B cell (primary cell): ENCODE measurements at regions not wholly inside any gene's neighbourhood (a gene's known extent, or its start where the extent isn't known, plus 50 kb on each side); places are given as distances from the start of the nearest gene placed in this dataset.

Experiments used
- ATAC-seq: fragments of 200-7000 bp; cut with Tn5 transposase; one replicate; pipeline ENCODE4 v1.10.0; 2021; ENCODE audit warnings: low read depth, mild to moderate bottlenecking, moderate number of reproducible peaks, moderate library complexity
- CTCF ChIA-PET: fragments of 350-600 bp; sonication (Branson Sonifier 250); formaldehyde crosslinking; loops from one replicate; lab custom pipeline; 2021; ENCODE audit warnings: antibody characterized with exemption, inconsistent platforms; lab: Charles Lee
- POLR2A ChIA-PET: fragments of 350-600 bp; sonication (Branson Sonifier 250); formaldehyde crosslinking; loops from one replicate; lab custom pipeline; 2021; ENCODE audit warnings: antibody characterized with exemption; lab: Charles Lee
- DNase-seq: peaks from one replicate; pipeline ENCODE4 v3.0.0; 2013
- H2AFZ ChIP-seq: 2 replicates; pipeline ENCODE4 v1.6.1; 2012; ENCODE audit warnings: mild to moderate bottlenecking, low read depth, low read length; ENCODE audit not compliant: insufficient read depth, poor library complexity, severe bottlenecking
- H3K27ac ChIP-seq, 2 donors: 1 replicate in 1 of 2; 2 replicates in 1 of 2; pipeline ENCODE4 v1.5.1; 2012 to 2013; ENCODE audit warnings: low read length in 2 of 2, mild to moderate bottlenecking in 2 of 2, moderate library complexity in 1 of 2
- H3K27me3 ChIP-seq, 4 experiments: fragments of 200-600 bp in 1 of 4; sonication (generic) in 1 of 4; replicated peaks in 1 of 4; 1 replicate in 2 of 4; 2 replicates in 2 of 4; pipeline versions ENCODE4 v1.6.1 to v1.7.0; 2013 to 2016; ENCODE audit warnings: low read length in 3 of 4, mild to moderate bottlenecking in 2 of 4, mixed read lengths in 1 of 4, moderate library complexity in 1 of 4; ENCODE audit not compliant: insufficient read depth in 4 of 4, control insufficient read depth in 3 of 4; ENCODE audit errors: control extremely low read depth in 1 of 4
- H3K36me3 ChIP-seq, 2 experiments: replicated peaks in 1 of 2; 1 replicate in 1 of 2; 2 replicates in 1 of 2; pipeline versions ENCODE4 v1.6.1 to v1.7.1; 2013; ENCODE audit warnings: low read length in 1 of 2; ENCODE audit not compliant: insufficient read depth in 2 of 2, control insufficient read depth in 1 of 2; ENCODE audit errors: control extremely low read depth in 1 of 2, extremely low read depth in 1 of 2
- H3K4me1 ChIP-seq, 2 donors: fragments of 200-600 bp in 1 of 2; sonication (generic) in 1 of 2; 1 replicate in 1 of 2; 2 replicates in 1 of 2; pipeline versions ENCODE4 v1.5.1 to v1.6.1; 2013 to 2017; ENCODE audit warnings: low read length in 2 of 2; ENCODE audit not compliant: control insufficient read depth in 2 of 2, insufficient read depth in 2 of 2
- H3K4me2 ChIP-seq: replicated peaks from 2 replicates; pipeline ENCODE3; 2012; ENCODE audit warnings: mild to moderate bottlenecking, low read depth, low read length; ENCODE audit not compliant: poor library complexity, severe bottlenecking
- H3K4me3 ChIP-seq, 5 experiments: fragments of 200-600 bp in 1 of 5; sonication (generic) in 1 of 5; 1 replicate in 3 of 5; 2 replicates in 2 of 5; pipeline versions ENCODE4 v1.5.1 to v1.7.0; 2011 to 2016; ENCODE audit warnings: low read length in 4 of 5, mild to moderate bottlenecking in 4 of 5, low read depth in 2 of 5, control low read depth in 1 of 5, moderate library complexity in 1 of 5; ENCODE audit not compliant: insufficient read depth in 1 of 5; ENCODE audit errors: control extremely low read depth in 1 of 5, extremely low read depth in 1 of 5
- H3K79me2 ChIP-seq: fragments of 200-600 bp; sonication (generic); one replicate; pipeline ENCODE4 v1.6.0; 2016; ENCODE audit warnings: low read length; ENCODE audit not compliant: control insufficient read depth, insufficient read depth
- H3K9ac ChIP-seq: fragments of 200-600 bp; sonication (generic); 2 replicates; pipeline ENCODE4 v1.6.1; 2017; ENCODE audit warnings: mild to moderate bottlenecking, low read length, moderate library complexity
- H3K9me3 ChIP-seq, 3 donors: one replicate each; pipeline versions ENCODE4 v1.6.1 to v1.7.1; 2013; ENCODE audit warnings: low read length in 2 of 3; ENCODE audit not compliant: control insufficient read depth in 2 of 3, insufficient read depth in 1 of 3; ENCODE audit errors: control extremely low read depth in 1 of 3
- H4K20me1 ChIP-seq: 2 replicates; pipeline ENCODE4 v1.6.0; 2012; ENCODE audit warnings: mild to moderate bottlenecking, low read length; ENCODE audit not compliant: insufficient read depth, control insufficient read depth, poor library complexity, severe bottlenecking
- H3K27ac Mint-ChIP-seq: one replicate; pipeline ENCODE4 v1.8.0; 2021; ENCODE audit warnings: mixed read lengths
- H3K27me3 Mint-ChIP-seq: one replicate; pipeline ENCODE4 v1.8.0; 2021; ENCODE audit warnings: mixed read lengths
- H3K4me1 Mint-ChIP-seq: one replicate; pipeline ENCODE4 v1.8.0; 2021; ENCODE audit warnings: mixed read lengths
- H3K4me3 Mint-ChIP-seq: one replicate; pipeline ENCODE4 v1.8.0; 2021; ENCODE audit warnings: mixed read lengths
- H3K9me3 Mint-ChIP-seq: one replicate; pipeline ENCODE4 v1.8.0; 2022; ENCODE audit warnings: mixed read lengths; ENCODE audit not compliant: insufficient read depth
- EZH2 ChIP-seq: IDR thresholded peaks from 2 replicates; pipeline ENCODE4 v1.6.1; 2012; ENCODE audit warnings: borderline replicate concordance, low read depth, mild to moderate bottlenecking, moderate library complexity, low read length; ENCODE audit not compliant: insufficient read depth, poor library complexity, severe bottlenecking
- WGBS: methylation state at CpG from one replicate; pipeline ENCODE4 v1.1.5; 2013; ENCODE audit warnings: missing lambda C conversion rate; ENCODE audit not compliant: insufficient coverage; 5-methylcytosine and 5-hydroxymethylcytosine counted together
- intact Hi-C: fragments of 100-400 bp; cut with micrococcal nuclease; formaldehyde crosslinking; loops from one replicate; pipeline ENCODE4 v1.10.0; 2022
- TF ChIP-seq, protein P1 (sequence below): fragments of 200-600 bp; IDR thresholded peaks from one replicate; pipeline ENCODE4 v1.8.0; 2022; ENCODE audit warnings: antibody characterized with exemption, mild to moderate bottlenecking

DNA sequence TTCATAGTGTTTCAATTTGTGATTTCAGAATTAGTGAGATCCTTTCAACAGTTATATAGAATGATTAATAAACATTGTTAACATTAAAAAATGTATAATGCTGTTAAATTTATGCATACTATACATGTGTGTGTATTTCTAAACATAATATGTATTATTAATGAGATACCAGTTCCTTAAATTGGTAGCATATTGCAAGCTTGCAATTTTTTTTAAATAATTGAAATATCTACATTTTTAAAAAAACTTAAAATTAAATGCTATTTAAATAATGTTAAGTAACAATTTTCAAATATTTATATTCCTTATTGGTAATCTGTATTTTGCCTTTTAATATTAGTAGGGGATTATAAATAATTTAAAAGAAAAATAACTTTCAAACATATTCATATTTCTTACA is 1479.5 kb upstream of the PCDH7 start:
- ChIA-PET CTCF (no interaction called here), POLR2A (no interaction called here)
- no peak for TF ChIP-seq EZH2
- TF ChIP-seq, protein P1, sequence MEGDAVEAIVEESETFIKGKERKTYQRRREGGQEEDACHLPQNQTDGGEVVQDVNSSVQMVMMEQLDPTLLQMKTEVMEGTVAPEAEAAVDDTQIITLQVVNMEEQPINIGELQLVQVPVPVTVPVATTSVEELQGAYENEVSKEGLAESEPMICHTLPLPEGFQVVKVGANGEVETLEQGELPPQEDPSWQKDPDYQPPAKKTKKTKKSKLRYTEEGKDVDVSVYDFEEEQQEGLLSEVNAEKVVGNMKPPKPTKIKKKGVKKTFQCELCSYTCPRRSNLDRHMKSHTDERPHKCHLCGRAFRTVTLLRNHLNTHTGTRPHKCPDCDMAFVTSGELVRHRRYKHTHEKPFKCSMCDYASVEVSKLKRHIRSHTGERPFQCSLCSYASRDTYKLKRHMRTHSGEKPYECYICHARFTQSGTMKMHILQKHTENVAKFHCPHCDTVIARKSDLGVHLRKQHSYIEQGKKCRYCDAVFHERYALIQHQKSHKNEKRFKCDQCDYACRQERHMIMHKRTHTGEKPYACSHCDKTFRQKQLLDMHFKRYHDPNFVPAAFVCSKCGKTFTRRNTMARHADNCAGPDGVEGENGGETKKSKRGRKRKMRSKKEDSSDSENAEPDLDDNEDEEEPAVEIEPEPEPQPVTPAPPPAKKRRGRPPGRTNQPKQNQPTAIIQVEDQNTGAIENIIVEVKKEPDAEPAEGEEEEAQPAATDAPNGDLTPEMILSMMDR = no peak
- no peak for ATAC-seq
- no peaks in the 10 kb centered on the region for H3K4me1 Mint-ChIP-seq
- no peaks in the 10 kb centered on the region for H3K4me1 ChIP-seq
- no peaks in the 10 kb centered on the region for H4K20me1 ChIP-seq
- H3K9ac ChIP-seq = no peak overlapping the region
- H3K9me3 Mint-ChIP-seq = no peaks in the 10 kb centered on the region
- no peak overlapping the region for H3K4me2 ChIP-seq
- no peaks in the 10 kb centered on the region for H3K27me3 ChIP-seq
- no peaks in the 10 kb centered on the region for H3K27me3 Mint-ChIP-seq
- no peak overlapping the region for H3K4me3 Mint-ChIP-seq
- H3K79me2 ChIP-seq = no peaks in the 10 kb centered on the region
- intact Hi-C loops = no loop called here
- H3K4me3 ChIP-seq = no peak overlapping the region
- H3K36me3 ChIP-seq = no peaks in the 10 kb centered on the region
- H3K9me3 ChIP-seq = no peaks in the 10 kb centered on the region
- H2AFZ ChIP-seq = no peak overlapping the region
- no peak overlapping the region for H3K27ac ChIP-seq
- no peak for DNase-seq
- H3K27ac Mint-ChIP-seq = no peak overlapping the region

DNA sequence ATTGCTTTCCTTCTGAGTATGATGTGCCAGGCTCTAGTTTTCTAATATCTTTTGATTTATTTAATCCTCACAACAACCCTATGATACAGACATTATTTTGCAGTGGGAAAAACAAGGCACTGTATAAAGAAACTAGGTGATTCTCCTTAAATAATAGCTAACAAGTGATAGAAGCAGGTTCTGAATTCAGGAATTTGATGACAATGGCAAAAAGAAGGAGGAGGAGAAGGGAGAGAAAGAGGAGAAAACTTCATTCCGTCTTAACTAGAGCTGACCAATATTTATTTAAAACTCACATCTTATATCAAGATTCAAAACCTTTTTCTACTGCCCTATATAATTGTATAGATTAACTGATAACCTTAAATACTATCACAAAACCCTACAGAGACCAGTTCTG is 1477.1 kb upstream of the PCDH7 start:
- no peak overlapping the region for H3K27ac Mint-ChIP-seq

More for the DNA sequence above, 1477.1 kb upstream of the PCDH7 start:
- ATAC-seq (no peak), DNase-seq (no peak)
- TF ChIP-seq, protein P1 = no peak
- no peak for TF ChIP-seq EZH2
- CTCF ChIA-PET = no interaction called here
- no peak overlapping the region for H2AFZ ChIP-seq
- no peaks in the 10 kb centered on the region for H3K79me2 ChIP-seq
- H3K9me3 Mint-ChIP-seq = no peaks in the 10 kb centered on the region
- no peak overlapping the region for H3K4me3 Mint-ChIP-seq
- H3K4me2 ChIP-seq = no peak overlapping the region
- H3K4me1 Mint-ChIP-seq = no peaks in the 10 kb centered on the region
- H3K27me3 ChIP-seq = no peaks in the 10 kb centered on the region
- no peak overlapping the region for H3K9ac ChIP-seq
- no CpG with 5 or more reads among the region's 1 CpG for WGBS
- POLR2A ChIA-PET = no interaction called here
- no peaks in the 10 kb centered on the region for H3K9me3 ChIP-seq
- no peaks in the 10 kb centered on the region for H3K27me3 Mint-ChIP-seq
- H3K27ac ChIP-seq = no peak overlapping the region
- no peaks in the 10 kb centered on the region for H3K36me3 ChIP-seq
- no peaks in the 10 kb centered on the region for H4K20me1 ChIP-seq
- H3K4me3 ChIP-seq = no peak overlapping the region
- no peaks in the 10 kb centered on the region for H3K4me1 ChIP-seq
- intact Hi-C loops = no loop called here
